ENCODE measurements at regions not wholly inside any gene's neighbourhood (a gene's known extent, or its start where the extent isn't known, plus 50 kb on each side); places are given as distances from the start of the nearest gene placed in this dataset.

- H3K4me3 ChIP-seq = no peak overlapping the region
- intact Hi-C loops (cut with DNase I; ENCODE audit: low total_unique reads) = no loop called here
- H3K36me3 ChIP-seq = no peaks in the 10 kb centered on the region
- TF ChIP-seq CTCF (IDR thresholded peaks at IDR 0.05) = no peak
- H3K27ac ChIP-seq = no peak overlapping the region
- H3K27me3 ChIP-seq = no peaks in the 10 kb centered on the region
- DNase-seq = no peak
- H3K4me1 ChIP-seq = no peaks in the 10 kb centered on the region
- peaks cover 0 to 26% (median 19%) of the 10 kb centered on the region in 3 donors for H3K9me3 ChIP-seq
Observed at GRCh38 chr10:10204415-10204814, 813.3 kb upstream of the CELF2 start.

GRCh38 chr10:10205906-10206305 lies 811.8 kb upstream of the CELF2 start:
- Histone ChIP-seq H3K27me3 (no peaks in the 10 kb centered on the region), H3K4me1 (no peaks in the 10 kb centered on the region), H3K36me3 (no peaks in the 10 kb centered on the region), H3K9me3 (peaks cover 0 to 26% (median 19%) of the 10 kb centered on the region in 3 donors), H3K27ac (no peak overlapping the region), H3K4me3 (no peak overlapping the region)
- TF ChIP-seq CTCF (IDR thresholded peaks at IDR 0.05) = no peak
- no peak for DNase-seq
- intact Hi-C loops (cut with DNase I; ENCODE audit: low total_unique reads) = no loop called here

- Histone ChIP-seq H3K27me3 (no peaks in the 10 kb centered on the region), H3K9me3 (peaks cover 0 to 26% (median 19%) of the 10 kb centered on the region in 3 donors), H3K4me3 (no peak overlapping the region), H3K36me3 (no peaks in the 10 kb centered on the region), H3K4me1 (no peaks in the 10 kb centered on the region), H3K27ac (no peak overlapping the region)
- intact Hi-C loops (cut with DNase I; ENCODE audit: low total_unique reads) = no loop called here
- no peak for TF ChIP-seq CTCF (IDR thresholded peaks at IDR 0.05)
- DNase-seq = no peak
Observed at GRCh38 chr10:10207538-10207937, 810.1 kb upstream of the CELF2 start.

GRCh38 chr10:10208196-10208595 lies 809.5 kb upstream of the CELF2 start:
- TF ChIP-seq CTCF (IDR thresholded peaks at IDR 0.05) = no peak
- no peak overlapping the region for H3K4me3 ChIP-seq
- intact Hi-C loops (cut with DNase I; ENCODE audit: low total_unique reads) = no loop called here
- no peaks in the 10 kb centered on the region for H3K4me1 ChIP-seq
- no peaks in the 10 kb centered on the region for H3K27me3 ChIP-seq
- no peak for DNase-seq
- H3K9me3 ChIP-seq = peaks cover 0 to 26% (median 14%) of the 10 kb centered on the region in 3 donors
- H3K27ac ChIP-seq = no peak overlapping the region
- no peaks in the 10 kb centered on the region for H3K36me3 ChIP-seq

- Histone ChIP-seq H3K4me3 (no peak overlapping the region), H3K27me3 (no peaks in the 10 kb centered on the region), H3K9me3 (peaks cover 0 to 17% (median 4%) of the 10 kb centered on the region in 3 donors), H3K36me3 (no peaks in the 10 kb centered on the region), H3K4me1 (no peaks in the 10 kb centered on the region), H3K27ac (no peak overlapping the region)
- TF ChIP-seq CTCF (IDR thresholded peaks at IDR 0.05) = no peak
- peak in 1 of 2 donors; percentile 30 for DNase-seq
- intact Hi-C loops (cut with DNase I; ENCODE audit: low total_unique reads) = no loop called here
Observed at GRCh38 chr10:10209167-10209566, 808.5 kb upstream of the CELF2 start.

GRCh38 chr10:10211409-10211808 lies 806.3 kb upstream of the CELF2 start:
- Histone ChIP-seq H3K27ac (no peak overlapping the region), H3K9me3 (no peaks in the 10 kb centered on the region), H3K36me3 (no peaks in the 10 kb centered on the region), H3K4me3 (no peak overlapping the region), H3K27me3 (no peaks in the 10 kb centered on the region), H3K4me1 (no peaks in the 10 kb centered on the region)
- no peak for TF ChIP-seq CTCF (IDR thresholded peaks at IDR 0.05)
- intact Hi-C loops (cut with DNase I; ENCODE audit: low total_unique reads) = no loop called here
- no peak for DNase-seq

Data from tibial artery (tissue), 4 donors.